HG02981 (cell line): ENCODE measurements at regions not wholly inside any gene's neighbourhood (a gene's known extent, or its start where the extent isn't known, plus 50 kb on each side); places are given as distances from the start of the nearest gene placed in this dataset.
A peak's percentile ranks its signal among the peaks of the same experiment; 100 is the strongest.

Experiments
- ATAC-seq: cut with Tn5 transposase; IDR thresholded peaks from one replicate; pipeline ENCODE4 v1.9.1; 2021; ENCODE audit warnings: mild to moderate bottlenecking, moderate library complexity; ENCODE audit not compliant: unreplicated experiment

DNA sequence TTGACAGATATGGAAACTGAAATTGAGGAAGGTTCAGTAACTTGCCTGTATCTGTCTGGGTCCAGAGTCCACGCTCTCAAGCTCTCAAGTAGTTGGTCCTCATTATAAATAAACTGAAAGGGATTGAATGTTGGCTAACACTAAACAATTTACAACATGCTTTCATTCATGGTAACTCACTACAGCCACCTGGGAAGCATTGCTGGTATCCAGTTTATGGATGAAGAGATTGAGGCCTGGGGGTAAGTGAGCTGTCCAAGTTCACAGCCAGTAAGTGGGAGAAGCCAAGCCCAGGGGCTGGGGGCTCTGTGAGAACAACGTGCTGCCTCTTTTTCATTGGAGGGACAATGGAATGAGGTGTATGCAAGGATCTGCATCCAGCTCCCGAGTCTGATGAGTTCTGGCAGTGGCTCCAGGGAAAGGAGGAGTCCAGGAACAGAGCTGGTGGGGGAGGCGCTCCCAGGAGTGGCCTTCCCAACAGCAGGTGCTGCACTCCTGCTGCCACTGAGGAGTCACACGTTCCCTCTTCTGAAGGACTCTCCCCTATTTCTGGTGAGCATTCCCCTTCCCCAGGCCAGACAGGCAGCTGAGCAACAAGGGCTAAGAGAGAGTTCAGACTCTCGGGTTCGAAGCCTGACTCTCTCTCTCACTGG is 175.8 kb downstream of the CSNK2A3 start:
- no peak for ATAC-seq

DNA sequence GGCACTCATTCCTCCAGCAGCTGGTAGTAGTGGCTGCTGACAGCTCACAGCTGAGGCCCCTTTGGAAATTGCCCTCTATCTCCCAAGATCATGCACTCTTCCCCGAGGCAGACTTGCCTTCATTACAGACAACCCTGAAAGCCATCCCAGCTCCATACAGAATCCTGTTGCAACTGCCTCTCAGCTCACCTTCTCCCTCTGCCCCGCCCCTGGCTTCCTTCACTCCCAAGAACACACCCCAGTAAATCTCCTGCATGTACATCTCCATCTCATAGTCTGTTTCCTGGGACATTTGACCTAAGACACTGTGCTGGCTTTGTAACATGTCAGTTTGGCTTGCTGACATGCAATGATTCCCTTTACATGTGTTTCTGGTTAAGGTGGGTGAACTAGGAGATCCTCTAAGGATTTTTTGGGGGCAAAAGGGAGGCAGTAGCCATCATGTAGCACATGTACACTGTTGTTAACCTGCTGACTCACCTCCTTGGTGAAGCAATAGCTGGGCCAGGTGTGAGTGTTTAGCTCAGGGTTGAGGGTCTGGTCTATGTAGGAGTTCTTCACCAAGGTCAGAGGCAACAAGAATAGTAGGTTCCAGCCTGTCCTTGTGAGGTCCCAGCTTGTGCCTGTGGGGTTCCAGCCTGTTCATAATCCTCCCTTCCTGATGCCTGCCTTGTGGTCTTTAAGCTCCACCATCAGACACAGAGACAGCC is 179.6 kb downstream of the CSNK2A3 start:
- ATAC-seq: no peak

DNA sequence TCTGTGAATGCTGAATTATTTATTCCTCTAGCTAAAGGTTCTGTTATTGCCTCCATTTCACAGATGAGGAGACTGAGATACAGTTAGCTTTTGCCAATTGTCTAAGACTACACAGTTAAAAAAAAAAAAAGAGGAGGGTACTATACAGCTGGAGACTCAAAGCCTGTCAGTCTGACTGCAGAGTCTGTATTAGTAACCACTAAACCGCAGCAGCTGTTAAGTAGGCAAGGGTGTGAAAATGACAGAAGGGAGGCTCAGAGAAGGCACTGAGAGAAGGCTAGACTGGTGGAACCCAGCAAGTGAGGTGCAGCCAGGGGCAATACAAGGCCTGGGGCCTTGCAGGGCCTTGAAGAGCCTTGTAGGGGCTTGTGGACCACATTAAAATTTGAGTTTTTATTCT is 181.2 kb downstream of the CSNK2A3 start:
- ATAC-seq: peak; percentile 56

DNA sequence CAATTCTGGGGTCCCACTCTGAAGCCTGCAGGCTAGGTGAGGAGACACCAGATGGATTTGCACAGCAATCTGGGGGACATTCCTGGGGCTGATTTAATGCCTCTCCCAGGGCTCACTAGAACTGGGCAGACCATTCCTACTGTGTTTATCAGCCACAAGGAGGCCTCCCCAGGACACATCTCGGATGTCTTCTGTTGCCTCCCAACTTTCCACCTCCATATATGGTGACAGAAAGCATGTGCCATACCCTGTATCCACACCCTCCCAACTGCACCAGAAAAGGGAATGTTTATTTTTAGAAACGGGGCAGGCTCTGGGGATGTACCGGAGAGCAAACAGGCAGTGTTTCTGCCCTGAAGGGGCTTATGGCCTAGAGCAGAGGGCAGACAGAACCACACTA is 181.8 kb downstream of the CSNK2A3 start:
- ATAC-seq: no peak

DNA sequence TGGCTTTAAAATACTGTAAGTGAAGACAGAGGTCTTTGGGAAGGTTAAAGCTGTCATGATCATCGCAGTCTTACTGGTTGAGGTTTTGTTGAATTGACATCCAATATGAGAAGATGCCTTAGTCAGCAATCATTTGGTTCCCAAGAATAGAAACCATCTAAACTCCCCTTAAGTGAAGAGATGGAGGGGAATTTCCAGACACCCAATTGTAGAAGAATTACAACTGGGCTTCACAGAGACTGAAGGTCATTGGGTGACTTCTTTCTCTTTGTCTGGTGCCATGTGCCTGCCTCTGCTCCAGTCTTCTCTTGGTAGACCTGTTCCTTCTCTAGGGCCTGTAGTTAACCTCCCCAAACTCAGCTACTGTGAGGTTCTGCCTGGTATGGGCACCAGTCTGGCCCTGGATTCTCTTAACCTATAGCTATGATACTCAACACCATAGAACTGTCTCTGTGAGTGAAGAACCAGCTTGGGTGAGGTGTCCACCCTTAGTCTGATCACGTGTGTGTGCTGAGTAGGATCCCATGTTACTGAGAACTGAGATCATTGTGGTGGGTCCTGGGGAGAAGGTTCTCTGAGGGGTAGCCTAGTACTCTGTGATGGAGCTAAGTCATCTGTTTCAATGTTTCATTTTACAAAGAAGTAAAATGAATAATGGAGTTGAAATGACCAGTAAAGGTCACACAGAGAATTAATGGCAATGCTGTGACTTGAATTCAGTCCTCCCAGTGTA is 182.5 kb downstream of the CSNK2A3 start:
- ATAC-seq: no peak

DNA sequence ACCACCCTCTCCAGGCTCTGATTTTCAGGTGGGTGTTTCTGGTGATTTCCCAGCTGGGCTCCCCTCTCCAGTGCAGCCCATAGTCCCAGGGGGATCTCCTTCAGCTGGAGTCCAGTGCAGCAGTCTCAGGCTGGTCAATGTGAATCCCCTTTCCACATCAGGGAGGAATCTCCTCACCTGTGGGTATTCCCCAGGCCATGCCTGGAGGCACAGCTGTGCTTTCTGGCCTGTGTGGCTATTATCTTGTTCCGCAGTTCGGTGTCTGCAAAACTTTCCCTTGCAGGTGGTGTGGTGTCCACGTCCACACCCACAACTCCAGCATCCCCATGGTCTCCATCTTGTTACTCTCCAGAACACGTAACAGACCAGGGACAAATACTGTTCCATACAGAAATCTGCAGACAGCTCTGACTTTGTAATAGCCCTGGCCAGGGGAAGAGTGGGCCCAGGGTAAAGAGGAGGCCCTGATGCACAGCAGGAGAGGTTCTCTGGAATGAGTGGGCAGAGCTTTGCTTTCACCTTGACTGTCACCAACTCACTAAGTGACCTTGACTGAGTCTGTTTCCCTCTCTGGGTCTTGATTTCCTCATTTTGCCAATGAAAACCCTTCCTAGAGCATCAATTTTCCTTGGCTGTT is 183.2 kb downstream of the CSNK2A3 start:
- no peak for ATAC-seq

DNA sequence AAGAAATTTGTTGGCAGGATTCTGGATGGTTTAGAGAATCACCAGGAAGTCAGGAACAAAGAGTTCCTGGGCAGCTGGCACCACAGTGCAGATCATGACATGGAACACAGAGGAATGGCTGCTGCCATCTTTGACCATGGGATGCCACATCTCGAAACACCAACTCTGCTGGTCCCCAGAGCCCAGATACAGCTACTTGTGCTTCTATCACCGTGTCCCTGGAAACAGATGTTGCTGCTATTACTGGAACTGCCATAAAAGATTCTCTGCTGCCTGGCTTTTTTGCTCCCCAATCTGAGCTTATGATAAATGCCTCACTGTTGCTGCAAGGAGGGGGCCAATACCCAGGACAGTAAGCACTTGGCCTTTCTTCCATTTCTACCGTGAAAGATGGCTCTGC is 185.2 kb downstream of the CSNK2A3 start:
- no peak for ATAC-seq

DNA sequence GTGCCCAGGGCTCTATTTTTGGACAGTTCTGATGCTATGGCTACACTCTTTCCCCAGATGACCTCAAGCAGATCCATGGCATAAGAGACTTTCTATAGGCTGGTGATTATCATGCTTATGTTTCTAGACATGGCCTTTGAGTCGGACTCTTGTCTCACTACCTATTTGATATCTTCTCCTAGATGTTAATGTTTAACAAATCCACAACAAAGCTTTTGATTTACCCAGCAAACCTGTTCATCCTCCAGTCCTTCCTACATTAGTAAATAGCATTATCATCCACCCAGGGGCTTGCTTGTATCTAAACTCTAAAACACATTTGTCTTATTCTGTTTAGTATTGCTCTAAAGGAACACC is 188.7 kb downstream of the CSNK2A3 start:
- ATAC-seq: no peak

DNA sequence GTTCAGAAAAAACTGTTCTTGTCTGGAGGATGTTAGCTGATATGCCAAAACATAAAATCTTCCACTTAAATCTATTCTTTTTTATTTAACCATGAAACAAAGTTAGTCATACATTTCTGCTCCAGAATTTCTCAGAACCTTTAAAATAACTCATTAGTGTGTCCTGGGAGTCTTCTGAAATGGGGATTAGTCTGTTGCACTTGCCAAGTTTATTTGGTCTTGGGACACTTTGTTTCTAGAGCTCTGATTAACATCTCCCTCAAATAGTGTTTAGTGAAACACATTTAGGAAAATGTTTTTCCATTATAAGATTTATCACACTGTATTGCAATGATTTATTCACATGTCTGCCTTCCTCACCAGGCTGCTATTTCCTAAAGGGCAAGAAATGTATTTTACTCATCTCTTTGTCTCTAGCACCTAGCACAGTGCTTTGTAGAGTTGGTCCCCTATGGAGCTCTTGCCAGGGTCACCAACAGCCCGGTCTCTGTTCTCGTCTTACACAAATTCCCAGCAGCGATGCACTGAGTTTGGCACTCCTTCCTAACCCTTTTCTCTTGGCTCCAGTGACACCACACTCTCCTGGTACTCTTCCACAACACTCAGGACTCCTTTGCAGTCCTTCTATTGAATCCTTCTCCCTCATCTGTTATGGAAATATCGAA is 189.2 kb downstream of the CSNK2A3 start:
- no peak for ATAC-seq

DNA sequence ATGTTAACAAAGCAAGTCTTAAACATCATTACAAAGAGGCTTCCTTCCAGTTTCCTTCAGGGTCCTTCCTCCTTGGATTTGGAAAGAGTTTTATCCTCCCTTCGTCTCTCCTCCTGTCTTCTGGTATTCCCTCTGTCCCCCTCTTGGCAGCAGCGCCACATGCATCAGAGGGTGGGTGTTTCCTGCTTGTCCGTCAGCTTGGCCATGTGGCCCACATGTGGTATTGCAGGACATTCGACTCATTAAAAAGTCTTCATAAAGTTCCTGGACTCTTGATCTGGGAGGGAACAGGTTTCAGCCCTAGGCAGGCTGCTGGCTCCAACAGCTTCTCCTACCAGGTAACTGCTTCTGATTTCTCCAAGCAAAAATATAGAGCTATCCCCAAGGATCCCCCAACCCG is 189.8 kb downstream of the CSNK2A3 start:
- no peak for ATAC-seq

DNA sequence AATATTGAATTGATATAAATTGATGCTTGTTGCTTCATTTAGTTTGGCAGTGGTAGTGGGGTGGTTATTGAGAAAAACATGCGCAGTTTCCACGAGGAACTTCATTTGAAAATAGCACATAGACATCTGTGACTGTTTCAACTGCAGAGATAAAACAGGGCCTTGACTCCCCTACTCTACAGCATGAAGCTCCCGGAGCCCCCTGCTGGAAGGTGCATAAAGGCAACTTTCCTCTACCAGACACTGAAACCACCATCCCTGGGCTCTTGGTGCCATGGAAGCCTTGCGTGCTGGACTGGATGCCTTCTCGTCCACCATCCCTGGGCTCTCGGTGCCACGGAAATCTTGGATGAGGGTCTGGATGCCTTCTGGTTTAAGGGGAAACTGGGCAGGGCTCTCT is 195.9 kb downstream of the CSNK2A3 start:
- ATAC-seq: no peak

DNA sequence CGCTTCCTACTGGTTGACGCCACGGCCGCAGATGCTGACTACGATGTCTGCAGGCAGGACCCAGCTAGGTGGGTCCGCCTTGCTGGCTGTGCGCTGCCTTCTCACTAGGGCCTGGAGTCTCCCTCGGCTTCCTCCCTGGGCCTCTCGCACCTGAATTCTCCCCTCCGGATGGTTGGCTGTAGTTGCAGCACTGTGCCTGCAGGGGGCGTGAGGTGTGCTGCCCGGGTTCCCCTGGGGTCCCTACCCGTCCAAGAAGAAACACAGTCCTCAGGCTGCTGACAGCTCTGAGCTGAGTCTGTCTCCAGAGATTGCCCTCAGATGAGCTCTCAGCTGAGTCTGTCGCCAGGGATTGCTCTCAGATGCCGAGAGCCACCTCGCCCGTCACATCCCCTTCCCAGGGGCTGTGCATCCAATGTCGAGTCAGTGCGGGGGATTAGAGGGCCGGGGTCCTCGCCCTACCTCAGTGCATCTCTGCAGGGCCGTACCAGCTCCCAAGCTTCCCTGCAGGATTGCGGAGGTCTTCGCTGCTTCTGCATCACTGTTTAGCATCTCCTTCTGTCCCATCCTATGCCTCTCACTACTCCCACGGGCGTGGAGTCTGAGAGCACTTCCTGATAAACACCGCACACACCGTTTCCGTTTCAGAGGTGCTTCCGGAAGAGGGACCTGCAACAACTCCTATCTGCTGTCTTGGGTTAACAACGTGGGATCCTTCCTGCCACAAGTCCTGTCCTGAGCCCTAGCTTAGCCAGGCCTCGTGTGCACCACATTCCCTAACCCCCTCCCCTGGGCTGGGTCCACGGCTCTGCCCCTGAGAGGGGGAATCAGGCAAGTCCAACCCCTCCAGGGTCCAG is 196.9 kb downstream of the CSNK2A3 start:
- ATAC-seq: no peak

DNA sequence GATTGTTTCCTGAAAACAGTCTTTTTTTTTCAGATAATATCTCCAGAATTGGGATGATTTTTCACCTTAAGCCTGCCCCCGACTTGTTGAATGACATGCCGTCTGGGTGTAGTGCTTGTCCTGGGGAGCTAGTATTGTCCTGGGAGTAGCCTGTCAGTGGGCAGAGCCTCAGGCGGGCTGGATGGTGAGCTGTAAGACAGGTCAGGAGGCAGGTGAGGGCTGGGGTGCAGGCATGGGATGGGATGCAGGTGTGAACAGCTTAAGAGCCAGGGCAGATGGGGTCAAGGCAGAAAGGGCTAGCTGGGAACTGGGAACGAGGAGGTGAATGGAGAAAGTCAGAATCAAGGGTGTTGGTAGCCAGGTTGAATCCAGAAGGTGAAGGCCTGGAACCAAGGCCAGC is 200.2 kb downstream of the CSNK2A3 start:
- ATAC-seq: no peak

DNA sequence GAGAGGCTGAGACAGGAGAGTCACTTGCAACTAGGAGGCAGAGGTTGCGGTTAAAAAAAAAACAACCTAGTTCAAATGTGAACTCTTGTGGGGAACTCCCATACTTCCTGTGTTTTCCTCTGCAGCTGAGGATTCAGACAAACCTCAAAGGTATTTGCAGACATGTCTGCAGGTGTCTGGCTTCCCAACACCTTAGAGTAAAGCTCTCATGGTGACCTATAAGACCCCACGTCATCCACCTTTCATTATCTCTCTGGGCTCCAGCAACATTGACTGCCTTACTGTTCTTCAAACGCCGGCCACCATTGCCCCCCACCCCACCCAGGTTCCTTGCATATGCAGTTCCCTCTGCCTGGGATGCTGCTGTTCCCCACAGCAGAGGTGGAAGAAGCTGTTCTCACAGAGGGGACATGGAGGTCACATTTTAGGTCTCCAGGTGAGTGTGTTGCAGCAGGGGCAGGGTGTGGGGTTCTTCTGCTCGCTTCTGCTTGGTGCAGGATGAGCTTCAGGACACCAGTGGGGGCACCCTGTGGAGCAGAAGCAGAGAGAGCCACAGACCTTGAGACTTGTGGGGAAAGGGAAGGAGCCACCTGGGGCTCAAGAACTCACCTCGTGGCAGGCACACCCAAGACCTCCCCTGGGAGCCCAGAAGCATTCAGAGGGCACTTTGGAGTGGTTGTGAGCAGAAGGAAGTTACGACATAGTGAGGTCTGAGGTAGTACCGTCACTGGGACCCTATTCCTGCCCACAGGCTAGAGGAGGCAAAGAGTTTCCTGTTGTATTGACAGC is 203.2 kb downstream of the CSNK2A3 start:
- no peak for ATAC-seq

DNA sequence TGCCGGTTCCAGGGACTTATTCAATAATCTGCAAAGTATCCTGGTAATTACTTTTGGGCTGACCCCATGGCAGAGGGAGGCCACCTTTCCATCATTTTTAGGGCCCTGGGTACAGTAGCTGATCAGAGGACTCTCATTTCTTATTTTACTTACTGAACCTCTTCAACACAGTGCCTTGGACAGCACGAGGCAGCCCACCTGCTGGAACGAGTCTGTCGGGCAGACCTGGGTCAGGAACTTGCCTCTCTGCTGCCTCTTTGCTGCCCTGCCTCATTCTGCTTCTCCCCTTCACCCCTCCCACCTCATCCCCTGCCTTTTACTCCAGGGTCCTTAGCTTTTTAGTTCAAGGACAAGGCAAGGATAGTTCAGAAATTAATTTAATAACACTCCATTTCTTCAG is 204.5 kb downstream of the CSNK2A3 start:
- no peak for ATAC-seq

DNA sequence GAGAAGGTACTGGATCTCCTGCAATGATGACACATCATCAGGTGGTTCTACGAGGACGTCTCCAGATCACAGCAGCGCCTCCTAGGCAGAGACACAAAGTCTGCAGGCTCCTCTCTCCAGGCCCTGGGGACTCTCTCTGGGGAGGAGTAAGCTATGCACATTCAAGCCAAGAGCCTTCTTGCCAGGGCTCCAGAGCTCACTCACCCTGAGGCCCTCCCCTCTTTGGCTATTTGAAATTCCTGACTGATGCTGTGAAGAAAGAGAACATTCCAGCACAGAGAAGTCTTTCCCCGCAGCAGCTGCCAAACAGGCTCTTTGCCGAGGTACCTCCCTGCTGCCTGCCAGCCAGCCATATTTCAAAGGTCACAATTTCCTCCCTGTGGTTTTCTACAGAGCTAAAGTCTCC is 204.9 kb downstream of the CSNK2A3 start:
- no peak for ATAC-seq

DNA sequence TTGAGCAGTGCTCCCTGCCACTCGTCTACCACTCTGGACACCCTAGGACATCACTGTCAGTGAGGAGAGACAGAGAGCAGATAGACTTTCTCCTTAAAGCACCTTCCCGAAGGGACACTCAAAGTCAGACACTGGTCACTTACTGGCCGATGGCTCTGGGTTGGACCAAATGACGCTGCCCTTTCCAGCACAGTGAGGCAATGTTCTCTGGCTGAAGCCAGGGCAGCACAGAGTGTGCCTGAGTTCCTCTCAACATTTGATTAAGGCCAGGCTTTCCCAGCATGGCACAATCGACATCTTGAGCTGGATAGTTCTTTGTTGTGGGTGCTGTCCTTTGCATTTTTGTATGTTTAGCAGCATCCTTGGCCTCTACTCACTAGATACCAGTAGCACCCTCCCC is 206.2 kb downstream of the CSNK2A3 start:
- ATAC-seq: no peak

DNA sequence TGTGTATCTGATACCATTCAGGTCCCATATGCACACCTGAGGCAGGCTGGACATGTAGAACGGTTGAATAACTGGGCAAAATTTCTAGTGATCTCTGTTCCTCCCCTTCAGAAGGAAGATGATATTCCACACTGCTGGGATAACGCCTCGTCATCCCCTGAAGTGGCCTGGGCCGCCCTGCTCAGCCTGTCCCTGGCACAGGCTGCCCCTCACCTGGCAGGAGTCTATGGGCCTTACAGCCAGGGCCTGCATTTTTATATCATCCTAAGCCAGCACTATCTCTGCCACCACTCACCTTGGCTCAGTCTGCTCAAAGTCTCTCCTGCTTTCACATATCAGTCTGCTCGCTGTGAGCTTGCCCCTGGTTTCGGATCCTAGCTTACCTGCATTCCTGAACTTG is 209.2 kb downstream of the CSNK2A3 start:
- no peak for ATAC-seq

DNA sequence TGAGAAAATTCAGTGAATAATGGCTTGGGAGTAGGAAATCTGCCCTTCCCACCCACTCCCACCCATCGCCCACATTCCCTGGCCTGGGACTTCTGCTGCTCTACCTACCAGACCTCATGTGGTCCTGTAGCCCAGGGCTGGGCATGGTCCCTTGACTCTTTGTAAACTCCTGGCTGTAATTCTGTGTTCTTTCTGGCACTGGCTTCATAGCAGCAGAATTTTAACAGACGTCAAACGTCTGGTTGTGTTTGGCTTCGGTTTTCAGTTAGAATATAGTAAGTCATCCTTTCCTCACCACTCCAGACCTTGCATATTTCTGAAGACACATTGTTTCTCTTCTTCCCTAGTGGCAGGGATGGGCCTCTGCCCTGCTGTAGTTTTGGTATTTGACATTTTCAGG is 210.6 kb downstream of the CSNK2A3 start:
- no peak for ATAC-seq

DNA sequence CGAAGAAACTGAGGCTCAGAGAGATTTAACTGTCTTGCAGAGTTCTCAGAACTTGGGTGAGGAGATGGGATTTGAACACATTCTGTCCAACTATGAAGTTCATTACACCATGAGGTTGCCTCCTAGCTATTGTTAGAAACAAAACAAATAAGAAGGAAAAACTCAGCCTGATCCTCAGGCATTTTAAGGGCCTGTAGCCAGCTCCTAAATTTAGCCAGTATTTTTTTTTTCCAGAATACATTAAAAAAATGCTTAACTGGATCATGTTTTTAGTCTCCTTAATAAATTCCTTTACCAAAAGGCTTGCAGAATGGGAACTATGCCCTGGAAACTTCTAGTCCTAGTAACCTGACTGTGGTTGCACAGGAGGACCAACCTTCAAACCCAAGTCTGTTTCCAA is 212.0 kb downstream of the CSNK2A3 start:
- ATAC-seq: no peak
